Mucosa of rectum (tissue), 2 donors: ENCODE measurements at regions not wholly inside any gene's neighbourhood (a gene's known extent, or its start where the extent isn't known, plus 50 kb on each side); places are given as distances from the start of the nearest gene placed in this dataset.

Experiments
- H3K27ac ChIP-seq, 2 donors: one replicate each; pipeline ENCODE4 v1.7.0; 2013; ENCODE audit warnings: inconsistent platforms in 2 of 2, low read depth in 2 of 2, low read length in 2 of 2
- H3K27me3 ChIP-seq, 2 donors: one replicate each; pipeline ENCODE4 v1.7.0; 2013; ENCODE audit warnings: low read length in 2 of 2; ENCODE audit not compliant: control insufficient read depth in 2 of 2, insufficient read depth in 2 of 2
- H3K36me3 ChIP-seq, 2 donors: one replicate each; pipeline ENCODE4 v1.7.0; 2013; ENCODE audit warnings: low read length in 2 of 2; ENCODE audit not compliant: control insufficient read depth in 2 of 2, insufficient read depth in 2 of 2
- H3K4me1 ChIP-seq, 2 donors: one replicate each; pipeline ENCODE4 v1.7.0; 2013; ENCODE audit warnings: low read length in 2 of 2, mild to moderate bottlenecking in 1 of 2; ENCODE audit not compliant: control insufficient read depth in 2 of 2, insufficient read depth in 2 of 2
- H3K4me3 ChIP-seq, 2 donors: one replicate each; pipeline ENCODE4 v1.7.0; 2013; ENCODE audit warnings: low read length in 2 of 2
- H3K9ac ChIP-seq, 2 donors: one replicate each; pipeline ENCODE4 v1.7.0; 2013; ENCODE audit warnings: low read length in 2 of 2, low read depth in 1 of 2, mild to moderate bottlenecking in 1 of 2
- H3K9me3 ChIP-seq, 2 donors: one replicate each; pipeline ENCODE4 v1.7.0; 2013; ENCODE audit warnings: low read length in 2 of 2; ENCODE audit not compliant: control insufficient read depth in 2 of 2
- donor health status: healthy.
- donor health status: Normal muscosa, but diverticular disease.

GRCh38 chr2:12543978-12544558, 172.7 kb upstream of the TRIB2 start:
- Histone ChIP-seq H3K9me3 (no peaks in the 10 kb centered on the region), H3K9ac (no peak overlapping the region), H3K4me3 (no peak overlapping the region), H3K4me1 (no peaks in the 10 kb centered on the region), H3K36me3 (no peaks in the 10 kb centered on the region), H3K27me3 (no peaks in the 10 kb centered on the region), H3K27ac (no peak overlapping the region)

GRCh38 chr2:12547566-12548170, 169.1 kb upstream of the TRIB2 start:
- Histone ChIP-seq H3K9me3 (no peaks in the 10 kb centered on the region), H3K27ac (no peak overlapping the region), H3K4me1 (no peaks in the 10 kb centered on the region), H3K9ac (no peak overlapping the region), H3K4me3 (no peak overlapping the region), H3K27me3 (no peaks in the 10 kb centered on the region), H3K36me3 (no peaks in the 10 kb centered on the region)

- Histone ChIP-seq H3K27ac (no peak overlapping the region), H3K9me3 (no peaks in the 10 kb centered on the region)
These were observed 167.8 kb upstream of the TRIB2 start for GRCh38 chr2:12548906-12549305.

GRCh38 chr2:12549641-12550040, 167.1 kb upstream of the TRIB2 start:
- H3K4me1 ChIP-seq = no peaks in the 10 kb centered on the region
- no peak overlapping the region for H3K27ac ChIP-seq
- no peaks in the 10 kb centered on the region for H3K9me3 ChIP-seq
- H3K4me3 ChIP-seq = no peak overlapping the region
- H3K27me3 ChIP-seq = no peaks in the 10 kb centered on the region
- H3K9ac ChIP-seq = no peak overlapping the region
- no peaks in the 10 kb centered on the region for H3K36me3 ChIP-seq

More at GRCh38 chr2:12548906-12549305, 167.8 kb upstream of the TRIB2 start:
- Histone ChIP-seq H3K9ac (no peak overlapping the region), H3K36me3 (no peaks in the 10 kb centered on the region), H3K4me1 (no peaks in the 10 kb centered on the region), H3K4me3 (no peak overlapping the region), H3K27me3 (no peaks in the 10 kb centered on the region)

- Histone ChIP-seq H3K9ac (no peak overlapping the region), H3K27me3 (no peaks in the 10 kb centered on the region), H3K4me3 (no peak overlapping the region), H3K9me3 (no peaks in the 10 kb centered on the region), H3K4me1 (no peaks in the 10 kb centered on the region), H3K27ac (no peak overlapping the region), H3K36me3 (no peaks in the 10 kb centered on the region)
These were observed 164.6 kb upstream of the TRIB2 start for GRCh38 chr2:12552092-12552491.

- no peak overlapping the region for H3K27ac ChIP-seq
- no peak overlapping the region for H3K9ac ChIP-seq
- no peaks in the 10 kb centered on the region for H3K9me3 ChIP-seq
- H3K4me1 ChIP-seq = no peaks in the 10 kb centered on the region
- no peaks in the 10 kb centered on the region for H3K27me3 ChIP-seq
- H3K36me3 ChIP-seq = no peaks in the 10 kb centered on the region
- H3K4me3 ChIP-seq = no peak overlapping the region
These were observed 162.3 kb upstream of the TRIB2 start for GRCh38 chr2:12554224-12555011.

GRCh38 chr2:12555012-12555645, 161.6 kb upstream of the TRIB2 start:
- no peak overlapping the region for H3K4me3 ChIP-seq
- H3K27ac ChIP-seq = no peak overlapping the region
- no peak overlapping the region for H3K9ac ChIP-seq
- no peaks in the 10 kb centered on the region for H3K4me1 ChIP-seq
- no peaks in the 10 kb centered on the region for H3K36me3 ChIP-seq
- no peaks in the 10 kb centered on the region for H3K9me3 ChIP-seq
- no peaks in the 10 kb centered on the region for H3K27me3 ChIP-seq

- Histone ChIP-seq H3K4me1 (no peaks in the 10 kb centered on the region), H3K4me3 (no peak overlapping the region), H3K36me3 (no peaks in the 10 kb centered on the region), H3K27me3 (no peaks in the 10 kb centered on the region), H3K9ac (no peak overlapping the region), H3K27ac (no peak overlapping the region), H3K9me3 (no peaks in the 10 kb centered on the region)
These were observed 160.0 kb upstream of the TRIB2 start for GRCh38 chr2:12556762-12557161.

- H3K27me3 ChIP-seq = no peaks in the 10 kb centered on the region
- H3K9ac ChIP-seq = no peak overlapping the region
- no peak overlapping the region for H3K4me3 ChIP-seq
- H3K36me3 ChIP-seq = no peaks in the 10 kb centered on the region
- H3K4me1 ChIP-seq = no peaks in the 10 kb centered on the region
- no peak overlapping the region for H3K27ac ChIP-seq
- H3K9me3 ChIP-seq = no peaks in the 10 kb centered on the region
These were observed 159.0 kb upstream of the TRIB2 start for GRCh38 chr2:12557688-12558087.

GRCh38 chr2:12558519-12558918, 158.2 kb upstream of the TRIB2 start:
- no peak overlapping the region for H3K9ac ChIP-seq
- H3K27ac ChIP-seq = no peak overlapping the region

More at GRCh38 chr2:12558519-12558918, 158.2 kb upstream of the TRIB2 start:
- no peaks in the 10 kb centered on the region for H3K9me3 ChIP-seq
- H3K4me1 ChIP-seq = no peaks in the 10 kb centered on the region
- no peak overlapping the region for H3K4me3 ChIP-seq
- no peaks in the 10 kb centered on the region for H3K27me3 ChIP-seq
- H3K36me3 ChIP-seq = no peaks in the 10 kb centered on the region
